Stimulated activated effector memory CD8-positive, alpha-beta T cell treated with anti-CD3 and anti-CD28 coated beads, Interleukin-12 subunit alpha, Interleukin-12 subunit beta, amount 100 ng/mL, for 72 hours (primary cell): ENCODE measurements at regions not wholly inside any gene's neighbourhood (a gene's known extent, or its start where the extent isn't known, plus 50 kb on each side); places are given as distances from the start of the nearest gene placed in this dataset.

Experiments used
- ATAC-seq: fragments of 150-1000 bp; cut with Tn5 transposase; 2 replicates; pipeline ENCODE4 v1.10.0; 2021
- DNase-seq, 2 donors: peaks; one replicate each; pipeline ENCODE4 v3.0.0; 2021 to 2022; ENCODE audit warnings: low spot score in 2 of 2
- H3K27ac Mint-ChIP-seq: one replicate; pipeline ENCODE4 v1.8.0; 2022; ENCODE audit warnings: mild to moderate bottlenecking, mixed read lengths
- H3K36me3 Mint-ChIP-seq: one replicate; pipeline ENCODE4 v1.8.0; 2022; ENCODE audit warnings: mild to moderate bottlenecking, mixed read lengths
- H3K4me1 Mint-ChIP-seq: one replicate; pipeline ENCODE4 v1.8.0; 2022; ENCODE audit warnings: mixed read lengths
- H3K4me3 Mint-ChIP-seq: one replicate; pipeline ENCODE4 v1.8.0; 2022; ENCODE audit warnings: mild to moderate bottlenecking, mixed read lengths
- H3K9me3 Mint-ChIP-seq: one replicate; pipeline ENCODE4 v1.8.0; 2022; ENCODE audit warnings: mixed read lengths

DNA sequence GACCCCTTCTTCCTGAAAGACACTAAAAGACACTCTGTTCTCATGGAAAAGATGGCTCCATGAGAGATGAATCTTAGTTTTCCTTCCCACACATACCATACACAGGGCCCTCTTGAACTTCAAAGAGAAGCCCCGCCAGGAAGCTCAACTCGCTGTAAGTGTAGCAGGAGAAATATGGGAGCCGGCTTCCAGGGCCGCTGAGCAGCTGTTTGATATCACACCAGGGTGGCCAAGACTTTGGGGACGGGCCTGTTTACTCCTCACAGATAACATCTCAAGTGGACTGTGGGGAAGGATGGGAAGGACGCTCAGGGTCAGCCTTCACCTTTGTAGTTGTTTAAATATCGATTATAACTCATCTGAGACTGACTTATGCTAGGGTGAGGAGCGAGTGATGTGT, 235.5 kb upstream of the TBX3 start:
- no peak overlapping the region for H3K27ac Mint-ChIP-seq
- peaks cover 4% of the 10 kb centered on the region for H3K9me3 Mint-ChIP-seq
- H3K4me3 Mint-ChIP-seq = no peak overlapping the region
- no peak for ATAC-seq
- DNase-seq = no peak
- no peaks in the 10 kb centered on the region for H3K4me1 Mint-ChIP-seq
- H3K36me3 Mint-ChIP-seq = no peaks in the 10 kb centered on the region

DNA sequence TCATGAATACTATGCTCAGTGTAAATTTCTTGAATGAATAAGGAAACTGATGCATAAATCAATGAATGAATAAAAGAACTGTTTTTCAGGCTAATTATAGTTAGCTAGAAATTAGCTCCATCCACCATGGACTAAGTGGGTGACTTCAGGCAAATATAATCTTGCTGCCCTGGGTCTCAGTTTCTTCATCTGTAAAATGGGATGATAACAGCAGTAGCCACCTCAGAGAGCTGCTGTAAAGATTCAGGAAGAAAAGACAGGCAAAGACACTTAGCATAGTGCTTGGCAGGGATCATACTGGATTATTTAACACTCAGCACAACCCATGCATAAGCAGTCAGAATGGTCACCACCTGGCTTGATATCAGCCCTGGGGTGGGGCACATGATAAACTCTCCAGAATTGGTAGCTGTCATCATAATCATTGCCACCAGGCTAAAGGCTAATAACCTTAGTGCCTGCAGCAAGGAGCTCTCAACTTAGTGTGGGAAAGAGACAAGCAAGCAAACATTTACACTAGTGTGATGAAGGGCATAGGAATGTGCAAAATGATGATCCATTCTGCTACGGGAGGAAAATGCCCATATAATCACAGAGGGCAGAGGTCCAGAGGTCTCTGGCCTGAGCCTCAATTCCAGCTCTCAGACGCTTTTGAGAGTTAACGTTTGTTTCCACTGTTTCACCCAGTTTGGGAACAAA, 234.7 kb upstream of the TBX3 start:
- Mint-ChIP-seq H3K4me1 (no peaks in the 10 kb centered on the region), H3K9me3 (peaks cover 4% of the 10 kb centered on the region), H3K4me3 (no peak overlapping the region), H3K36me3 (no peaks in the 10 kb centered on the region), H3K27ac (no peak overlapping the region)
- ATAC-seq (no peak), DNase-seq (no peak)

DNA sequence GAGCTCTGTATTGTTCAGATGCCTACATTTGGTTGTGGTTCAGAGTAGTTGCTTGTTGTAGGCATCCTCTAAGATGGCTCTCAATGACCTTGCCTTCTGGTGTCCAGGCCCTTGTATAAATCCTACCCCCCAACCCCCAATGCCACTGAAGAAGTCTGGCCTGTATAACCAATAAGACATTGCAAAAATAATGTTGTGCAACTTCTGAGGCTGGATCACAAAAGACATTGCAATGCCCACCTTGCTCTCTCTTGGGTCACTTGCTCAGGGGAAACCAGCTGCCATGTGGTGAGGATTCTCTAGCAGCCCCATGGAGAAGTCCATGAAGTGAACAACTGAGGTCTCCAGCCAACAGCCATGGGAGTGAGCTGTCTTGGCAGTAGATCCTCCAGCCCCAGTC, 234.0 kb upstream of the TBX3 start:
- no peak overlapping the region for H3K4me3 Mint-ChIP-seq
- H3K36me3 Mint-ChIP-seq = no peaks in the 10 kb centered on the region
- H3K27ac Mint-ChIP-seq = no peak overlapping the region
- H3K4me1 Mint-ChIP-seq = no peaks in the 10 kb centered on the region
- DNase-seq (no peak), ATAC-seq (no peak)
- H3K9me3 Mint-ChIP-seq = peaks cover 2% of the 10 kb centered on the region

DNA sequence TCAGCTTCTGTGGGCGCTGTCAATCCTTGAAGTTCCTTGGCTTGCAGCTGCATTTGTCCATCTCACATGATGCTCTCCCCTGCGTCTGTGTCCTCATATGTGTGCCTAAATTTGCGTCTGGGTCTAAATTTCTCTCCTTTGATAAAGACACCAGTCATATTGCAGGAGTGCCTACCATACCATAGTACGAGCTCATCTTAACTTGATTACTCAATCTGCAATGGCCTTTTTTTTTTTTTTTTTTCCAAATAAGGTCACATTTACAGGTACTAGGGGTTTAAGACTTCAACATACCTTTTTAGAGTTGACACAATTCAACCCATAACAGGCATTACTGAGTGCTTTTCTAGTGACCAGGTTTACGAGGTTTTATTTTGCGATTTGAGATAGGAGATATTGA, 233.3 kb upstream of the TBX3 start:
- ATAC-seq = no peak
- no peak for DNase-seq
- Mint-ChIP-seq H3K9me3 (peaks cover 2% of the 10 kb centered on the region), H3K27ac (no peak overlapping the region), H3K4me1 (no peaks in the 10 kb centered on the region), H3K4me3 (no peak overlapping the region), H3K36me3 (no peaks in the 10 kb centered on the region)

DNA sequence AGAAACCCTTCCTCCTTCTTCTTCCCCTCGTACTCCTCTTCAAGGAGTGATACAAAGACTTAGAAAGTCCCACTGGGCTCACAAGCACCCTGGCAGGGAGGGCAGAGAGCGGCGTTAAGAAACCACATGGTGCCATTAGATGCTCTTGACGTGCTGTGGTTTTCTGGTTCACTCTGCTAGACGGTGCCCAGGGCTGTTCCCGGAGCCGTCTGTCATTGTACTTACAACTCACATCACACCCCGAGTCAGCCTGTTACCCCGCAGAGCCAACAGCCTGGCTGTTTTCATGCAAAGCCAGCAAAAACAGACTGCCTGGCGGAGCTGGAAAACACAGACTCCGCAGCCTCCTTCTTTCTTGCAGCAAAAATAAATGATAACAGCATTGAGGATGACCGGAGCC, 232.6 kb upstream of the TBX3 start:
- H3K9me3 Mint-ChIP-seq = peaks cover 6% of the 10 kb centered on the region
- H3K36me3 Mint-ChIP-seq = no peaks in the 10 kb centered on the region
- H3K4me3 Mint-ChIP-seq = no peak overlapping the region
- no peak overlapping the region for H3K27ac Mint-ChIP-seq
- H3K4me1 Mint-ChIP-seq = no peaks in the 10 kb centered on the region
- DNase-seq (no peak), ATAC-seq (no peak)

DNA sequence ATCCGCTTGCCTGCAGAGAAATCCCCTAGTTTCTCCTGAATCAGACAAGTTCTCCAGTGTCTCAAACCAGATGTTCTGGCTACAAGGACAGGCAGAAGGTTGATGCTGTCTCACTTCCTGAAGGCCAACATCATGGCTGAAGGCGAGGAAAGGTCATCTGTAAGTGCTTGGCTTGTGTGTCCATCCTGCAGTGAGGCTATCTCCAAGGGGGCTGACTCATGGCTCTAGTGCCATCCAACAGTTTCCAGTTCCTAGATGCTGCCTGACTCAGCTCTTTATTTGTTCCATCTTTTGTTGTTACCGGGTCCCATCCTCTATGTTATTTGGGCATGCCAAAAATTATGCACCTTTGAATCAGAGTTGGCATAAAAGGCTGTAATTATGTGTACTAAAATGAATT, 232.1 kb upstream of the TBX3 start:
- Mint-ChIP-seq H3K4me3 (no peak overlapping the region), H3K36me3 (no peaks in the 10 kb centered on the region), H3K27ac (no peak overlapping the region), H3K4me1 (no peaks in the 10 kb centered on the region), H3K9me3 (peaks cover 6% of the 10 kb centered on the region)
- no peak for ATAC-seq
- no peak for DNase-seq

DNA sequence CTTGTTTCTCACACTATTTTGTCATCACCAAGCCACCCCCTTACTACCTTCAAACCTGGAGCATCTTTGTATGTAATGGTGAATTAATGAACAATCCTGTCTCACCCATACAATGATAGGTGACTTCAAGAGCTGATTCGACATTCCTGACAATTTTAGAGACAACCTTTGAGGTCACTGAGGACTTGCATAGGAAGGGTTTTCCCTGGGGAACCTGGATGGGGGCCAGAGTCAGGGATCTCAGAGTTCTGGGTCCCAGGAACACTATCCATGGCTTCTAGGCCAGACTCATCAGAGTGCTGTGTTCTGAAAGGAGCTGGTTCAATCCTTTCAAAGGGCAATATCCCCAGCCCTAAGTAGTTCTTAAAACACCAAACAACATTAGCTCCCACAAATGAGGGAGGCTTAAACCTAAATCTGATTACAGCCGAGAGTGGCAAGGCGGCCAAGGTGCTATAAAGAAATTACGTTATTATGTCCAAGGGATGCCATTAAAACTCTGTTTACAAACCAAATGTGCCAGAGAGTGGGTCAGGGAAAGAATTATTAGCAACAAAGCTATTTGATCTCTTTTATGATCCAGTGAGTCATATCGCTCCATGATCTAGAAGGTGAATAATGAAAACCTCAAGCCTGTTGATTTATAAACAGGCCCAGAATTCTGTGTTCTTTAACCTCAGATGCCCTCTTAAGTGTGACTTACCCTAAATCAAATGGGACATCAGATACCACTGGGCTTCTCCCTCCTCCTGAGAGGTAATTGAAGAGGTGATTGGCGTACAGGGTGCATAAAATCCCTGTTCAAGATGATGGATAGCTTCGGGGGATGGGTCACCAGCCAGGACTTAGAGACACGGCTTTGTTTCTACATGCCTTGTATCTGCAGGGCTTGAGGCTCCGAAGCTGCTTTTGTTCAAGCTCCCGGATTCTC, 230.2 kb upstream of the TBX3 start:
- Mint-ChIP-seq H3K9me3 (peaks cover 7% of the 10 kb centered on the region), H3K4me3 (no peak overlapping the region), H3K4me1 (no peaks in the 10 kb centered on the region), H3K27ac (no peak overlapping the region), H3K36me3 (no peaks in the 10 kb centered on the region)
- no peak for DNase-seq
- ATAC-seq = no peak

DNA sequence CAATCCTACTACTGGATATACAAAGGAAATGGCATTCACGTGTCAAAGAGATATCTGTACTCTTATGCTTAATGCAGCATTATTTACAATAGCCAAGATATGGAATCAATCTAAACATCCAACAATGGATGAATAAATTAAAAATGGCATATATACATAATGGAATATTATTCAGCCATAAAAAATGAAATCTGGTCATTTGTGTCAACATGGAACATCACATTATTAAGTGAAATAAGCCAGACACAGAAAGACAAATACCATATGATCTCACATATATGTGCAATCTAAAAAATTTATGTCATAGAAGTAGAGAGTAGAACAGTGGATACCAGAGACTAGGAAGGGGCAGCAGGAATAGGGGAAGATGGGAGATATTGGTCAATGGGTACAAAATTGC, 228.8 kb upstream of the TBX3 start:
- Mint-ChIP-seq H3K4me1 (no peaks in the 10 kb centered on the region), H3K4me3 (no peak overlapping the region), H3K9me3 (peaks cover 7% of the 10 kb centered on the region), H3K27ac (no peak overlapping the region), H3K36me3 (no peaks in the 10 kb centered on the region)
- DNase-seq (no peak), ATAC-seq (no peak)

DNA sequence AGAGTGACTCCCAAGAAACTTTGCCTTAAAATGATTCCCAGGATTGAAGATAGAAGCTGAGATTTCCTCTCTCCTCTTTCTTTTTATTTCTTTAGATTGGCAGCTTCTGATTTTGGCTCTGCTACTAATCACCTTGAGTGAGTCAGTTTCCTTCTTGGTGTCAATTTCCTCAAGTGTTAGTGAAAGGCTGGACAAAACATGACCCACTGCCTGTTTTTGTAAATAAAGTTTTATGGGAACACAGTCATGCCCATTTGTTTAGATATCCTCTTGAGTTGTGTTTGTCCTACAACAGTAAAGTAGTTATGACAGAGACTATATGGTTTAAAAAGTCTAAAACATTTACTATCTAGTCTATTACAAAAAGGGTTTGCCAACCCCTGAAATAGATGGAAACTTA, 227.2 kb upstream of the TBX3 start:
- H3K4me1 Mint-ChIP-seq = no peaks in the 10 kb centered on the region
- H3K36me3 Mint-ChIP-seq = no peaks in the 10 kb centered on the region
- no peak overlapping the region for H3K27ac Mint-ChIP-seq
- no peak for ATAC-seq
- no peak for DNase-seq
- H3K9me3 Mint-ChIP-seq = peaks cover 7% of the 10 kb centered on the region
- H3K4me3 Mint-ChIP-seq = no peak overlapping the region

DNA sequence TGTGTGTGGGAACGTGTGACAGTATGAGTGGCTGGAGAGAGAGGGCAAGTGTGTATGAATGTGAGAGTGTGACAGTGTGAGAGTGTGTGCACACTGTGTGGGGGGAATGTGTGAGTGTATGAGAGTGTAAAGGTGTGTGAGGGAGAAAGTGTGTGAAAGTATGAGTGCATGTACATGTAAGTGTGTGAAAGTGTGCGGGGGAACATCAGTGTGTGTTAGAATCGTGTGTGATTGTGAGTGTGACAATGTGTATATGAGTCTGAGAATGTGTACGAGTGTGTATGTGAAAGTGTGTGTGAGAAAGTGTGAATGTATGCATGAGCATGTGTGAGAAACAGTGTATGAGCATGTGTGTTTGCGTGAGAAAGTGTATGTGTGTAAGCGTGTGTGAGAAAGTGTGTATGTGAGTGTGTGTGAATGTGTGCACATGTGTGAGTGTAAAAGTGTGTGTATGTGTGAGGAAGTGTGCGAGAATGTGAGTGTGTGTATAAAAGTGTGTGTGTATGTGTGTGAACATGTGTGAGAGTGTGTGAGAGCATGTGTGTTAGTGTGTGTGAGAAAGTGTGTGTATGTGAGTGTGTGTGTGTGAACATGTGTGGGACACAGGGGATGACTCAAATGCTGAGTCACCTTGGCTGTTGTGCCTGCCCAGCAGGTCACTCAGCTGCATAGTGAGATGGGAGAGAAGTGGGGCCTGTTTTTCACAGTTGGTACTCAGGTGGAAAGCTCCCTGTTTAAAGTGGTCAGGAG, 220.5 kb upstream of the TBX3 start:
- Mint-ChIP-seq H3K4me1 (no peaks in the 10 kb centered on the region), H3K27ac (no peak overlapping the region), H3K9me3 (peaks cover 1% of the 10 kb centered on the region), H3K36me3 (no peaks in the 10 kb centered on the region), H3K4me3 (no peak overlapping the region)
- DNase-seq (no peak), ATAC-seq (no peak)

DNA sequence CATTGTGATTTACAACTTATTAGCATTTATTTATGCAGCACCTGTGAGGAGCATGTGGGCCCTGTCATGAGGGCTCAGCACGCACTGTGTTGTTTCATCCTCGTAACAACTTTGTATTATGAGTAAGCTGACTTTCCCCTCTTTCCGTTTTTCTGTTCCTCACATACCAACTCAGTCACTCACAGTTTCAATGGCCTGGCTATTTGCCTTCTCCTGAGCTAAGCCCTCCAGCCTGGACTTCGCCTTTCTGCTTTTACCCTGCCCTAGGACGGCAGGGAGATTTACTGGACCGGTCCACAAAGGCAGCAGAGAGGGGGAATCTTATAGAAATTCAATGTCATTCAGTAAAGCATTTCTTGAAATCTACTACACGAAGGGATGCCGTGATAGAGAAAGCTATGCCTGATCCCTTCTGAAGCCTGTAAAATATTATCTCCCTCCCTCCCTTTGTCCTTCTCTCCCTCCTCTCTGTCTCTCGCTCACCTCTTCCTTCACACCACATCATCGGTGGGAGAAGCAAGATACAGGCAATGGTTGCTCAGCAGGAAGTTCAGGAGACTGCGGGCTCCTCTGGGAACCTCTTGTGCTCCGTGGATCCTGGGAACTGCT, 219.2 kb upstream of the TBX3 start:
- H3K9me3 Mint-ChIP-seq = peaks cover 5% of the 10 kb centered on the region
- no peaks in the 10 kb centered on the region for H3K36me3 Mint-ChIP-seq
- DNase-seq (no peak), ATAC-seq (no peak)
- H3K4me3 Mint-ChIP-seq = no peak overlapping the region
- H3K4me1 Mint-ChIP-seq = no peaks in the 10 kb centered on the region
- H3K27ac Mint-ChIP-seq = no peak overlapping the region

DNA sequence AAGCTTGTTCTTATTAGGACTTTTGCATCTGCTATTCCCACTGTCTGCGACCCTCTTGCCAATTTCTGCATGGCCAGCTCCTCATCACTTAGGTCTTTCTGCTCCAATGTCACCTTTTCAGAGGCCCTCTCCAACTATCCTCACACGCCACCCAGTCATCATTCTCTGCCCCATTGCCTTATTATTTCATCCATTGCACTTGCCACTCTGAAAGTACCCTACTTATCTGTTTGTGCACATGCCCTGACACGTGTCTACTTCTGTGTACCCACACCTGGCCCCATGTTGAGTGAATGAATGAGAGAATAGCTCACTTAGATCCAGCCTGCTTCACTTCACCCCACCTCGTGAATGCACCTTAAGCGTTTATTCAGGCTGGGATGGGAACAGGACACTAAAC, 218.7 kb upstream of the TBX3 start:
- Mint-ChIP-seq H3K4me3 (no peak overlapping the region), H3K27ac (no peak overlapping the region), H3K9me3 (peaks cover 5% of the 10 kb centered on the region), H3K36me3 (no peaks in the 10 kb centered on the region), H3K4me1 (no peaks in the 10 kb centered on the region)
- DNase-seq (no peak), ATAC-seq (no peak)

DNA sequence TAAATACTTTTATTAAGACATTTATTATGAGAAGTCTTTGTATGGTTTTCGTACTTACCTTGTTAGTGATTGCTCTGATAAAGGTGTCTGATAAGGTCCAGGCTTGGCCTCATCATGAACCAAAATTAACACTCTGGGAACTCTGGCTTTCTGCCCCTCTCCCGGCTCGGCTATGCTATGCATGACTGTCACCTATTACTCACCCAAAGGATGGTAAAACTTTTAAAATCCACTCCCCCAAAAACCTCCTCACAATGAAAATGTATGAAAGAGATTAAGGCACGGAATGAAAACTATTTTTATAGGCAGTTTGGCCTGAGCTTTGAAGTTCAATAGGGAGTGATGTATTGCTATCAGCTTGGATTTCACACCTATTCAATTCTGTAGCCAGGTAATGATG, 217.3 kb upstream of the TBX3 start:
- H3K4me3 Mint-ChIP-seq = no peak overlapping the region
- H3K9me3 Mint-ChIP-seq = peaks cover 5% of the 10 kb centered on the region
- DNase-seq (no peak), ATAC-seq (no peak)
- H3K27ac Mint-ChIP-seq = no peak overlapping the region
- no peaks in the 10 kb centered on the region for H3K4me1 Mint-ChIP-seq
- no peaks in the 10 kb centered on the region for H3K36me3 Mint-ChIP-seq

DNA sequence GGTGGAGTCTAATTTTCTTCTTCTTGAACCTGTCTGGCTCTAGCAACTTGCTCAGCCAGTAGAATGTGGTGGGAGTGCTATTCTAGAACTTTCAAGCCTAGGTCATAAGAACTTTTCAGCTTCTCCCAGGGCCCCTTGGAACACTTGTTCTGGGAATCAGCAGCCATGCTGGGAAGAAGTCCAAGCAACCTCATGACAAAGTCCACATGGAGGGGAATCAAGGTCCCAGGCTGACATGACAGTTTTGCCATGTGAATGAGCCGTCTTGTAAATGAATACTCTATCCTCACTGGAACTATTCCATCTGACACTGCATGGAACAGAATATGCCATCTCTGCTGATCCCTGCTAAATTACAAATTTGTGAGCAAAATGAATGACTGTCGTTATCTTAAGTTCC, 214.2 kb upstream of the TBX3 start:
- Mint-ChIP-seq H3K4me1 (no peaks in the 10 kb centered on the region), H3K9me3 (peaks cover 5% of the 10 kb centered on the region), H3K36me3 (no peaks in the 10 kb centered on the region), H3K27ac (no peak overlapping the region), H3K4me3 (no peak overlapping the region)
- DNase-seq (no peak), ATAC-seq (no peak)

DNA sequence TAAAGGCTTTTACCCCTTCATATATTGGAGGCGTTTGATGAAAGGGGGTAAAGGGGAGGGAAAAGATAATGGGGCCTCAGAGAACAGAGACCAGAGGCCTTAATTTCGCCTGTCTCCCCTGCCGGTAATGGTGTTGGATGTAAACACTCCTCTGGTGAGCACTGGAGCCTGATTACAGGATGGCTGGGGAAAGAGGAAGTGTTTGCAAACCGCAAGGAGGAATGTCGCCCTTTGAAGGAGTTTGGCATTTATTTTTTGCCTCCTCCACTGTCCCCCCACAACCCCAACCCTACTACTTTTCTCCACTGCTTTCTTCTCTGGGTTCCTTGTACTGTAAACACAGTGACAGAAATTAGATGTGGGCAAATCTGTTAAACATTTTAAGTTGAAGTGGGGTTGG, 211.9 kb upstream of the TBX3 start:
- ATAC-seq (no peak), DNase-seq (no peak)
- no peaks in the 10 kb centered on the region for H3K4me1 Mint-ChIP-seq
- peaks cover 11% of the 10 kb centered on the region for H3K9me3 Mint-ChIP-seq
- H3K27ac Mint-ChIP-seq = no peak overlapping the region
- no peak overlapping the region for H3K4me3 Mint-ChIP-seq
- H3K36me3 Mint-ChIP-seq = no peaks in the 10 kb centered on the region
